Adrenal gland (tissue), 5 donors: ENCODE measurements at regions not wholly inside any gene's neighbourhood (a gene's known extent, or its start where the extent isn't known, plus 50 kb on each side); places are given as distances from the start of the nearest gene placed in this dataset.

Experiments used
- CTCF ChIP-seq, 6 experiments: fragments of 450-650 bp in 4 of 6; fragments of 200-600 bp in 2 of 6; sonication (generic) in 1 of 6; IDR thresholded peaks; 1 replicate in 5 of 6; 2 replicates in 1 of 6; pipeline versions ENCODE4 v1.5.1 to v1.8.0; 2016 to 2021; ENCODE audit warnings: antibody characterized with exemption in 6 of 6, mild to moderate bottlenecking in 2 of 6, moderate library complexity in 1 of 6
- POLR2A ChIP-seq, 2 donors: fragments of 450-650 bp; IDR thresholded peaks; one replicate each; pipeline ENCODE4 v1.6.1; 2017; ENCODE audit warnings: antibody characterized with exemption in 2 of 2, mild to moderate bottlenecking in 2 of 2, moderate library complexity in 1 of 2
- donor health status: DM: no; HTN: no; CAD: no.

- no peak for TF ChIP-seq CTCF (IDR thresholded peaks at IDR 0.05)
- no peak for TF ChIP-seq POLR2A (IDR thresholded peaks at IDR 0.05)
Measured at GRCh38 chr2:122531290-122532071, 776.0 kb downstream of the TSN start.
